GM21723 (cell line): ENCODE measurements at regions not wholly inside any gene's neighbourhood (a gene's known extent, or its start where the extent isn't known, plus 50 kb on each side); places are given as distances from the start of the nearest gene placed in this dataset.
"Not testable (repeated sequence)": the region's sequence is repeated elsewhere in the genome, so short reads cannot be mapped to it uniquely, and the experiment has no call there.

ENCODE experiments used
- ATAC-seq: cut with Tn5 transposase; IDR thresholded peaks from one replicate; pipeline ENCODE4 v1.9.1; 2021; ENCODE audit warnings: mild to moderate bottlenecking, moderate library complexity; ENCODE audit not compliant: unreplicated experiment

- ATAC-seq, result no peak
These were observed 51.3 kb upstream of the MOCS2 start for GRCh38 chr5:53160895-53161294.

GRCh38 chr5:53161876-53162275 lies 52.3 kb upstream of the MOCS2 start:
- ATAC-seq, result no peak

GRCh38 chr5:53164478-53165165 lies 55.1 kb upstream of the MOCS2 start:
- no peak for ATAC-seq

GRCh38 chr5:53165431-53166182 lies 56.0 kb upstream of the MOCS2 start:
- ATAC-seq, result no peak

GRCh38 chr5:53166183-53166495 lies 56.6 kb upstream of the MOCS2 start:
- no peak for ATAC-seq

- ATAC-seq, result no peak
These were observed 58.3 kb upstream of the MOCS2 start for GRCh38 chr5:53167836-53168235.

GRCh38 chr5:53169933-53170332 lies 60.4 kb upstream of the MOCS2 start:
- no peak for ATAC-seq

GRCh38 chr5:53170746-53171349 lies 61.3 kb upstream of the MOCS2 start:
- ATAC-seq, result no peak

GRCh38 chr5:53172073-53172472 lies 62.5 kb upstream of the MOCS2 start:
- ATAC-seq, result not testable (repeated sequence)

GRCh38 chr5:53172630-53173029 lies 63.1 kb upstream of the MOCS2 start:
- ATAC-seq, result no peak

- ATAC-seq, result no peak
These were observed 63.5 kb upstream of the MOCS2 start for GRCh38 chr5:53173083-53173482.

GRCh38 chr5:53178830-53179229 lies 69.3 kb upstream of the MOCS2 start:
- no peak for ATAC-seq

- no peak for ATAC-seq
These were observed 70.1 kb upstream of the MOCS2 start for GRCh38 chr5:53179691-53180090.

GRCh38 chr5:53180538-53180937 lies 71.0 kb upstream of the MOCS2 start:
- ATAC-seq, result no peak

GRCh38 chr5:53180991-53181390 lies 71.4 kb upstream of the MOCS2 start:
- ATAC-seq, result no peak

- ATAC-seq, result no peak
These were observed 74.3 kb upstream of the MOCS2 start for GRCh38 chr5:53183880-53184279.

- no peak for ATAC-seq
These were observed 82.1 kb upstream of the MOCS2 start for GRCh38 chr5:53191548-53192165.

GRCh38 chr5:53194086-53194485 lies 84.5 kb upstream of the MOCS2 start:
- ATAC-seq, result no peak

- ATAC-seq, result no peak
These were observed 90.3 kb upstream of the MOCS2 start for GRCh38 chr5:53199882-53200281.

GRCh38 chr5:53200306-53200705 lies 90.7 kb upstream of the MOCS2 start:
- no peak for ATAC-seq

GRCh38 chr5:53201746-53202145 lies 92.2 kb upstream of the MOCS2 start:
- no peak for ATAC-seq

- ATAC-seq, result no peak
These were observed 97.0 kb upstream of the MOCS2 start for GRCh38 chr5:53206562-53206961.
